HL-60 (cell line): ENCODE measurements at regions not wholly inside any gene's neighbourhood (a gene's known extent, or its start where the extent isn't known, plus 50 kb on each side); places are given as distances from the start of the nearest gene placed in this dataset.

Source experiments
- DNase-seq, 2 experiments: peaks; one replicate each; pipeline ENCODE4 v3.0.0-alpha.2; 2010 to 2020; ENCODE audit warnings: low read depth in 1 of 2, low spot score in 1 of 2
- H3K27ac ChIP-seq: fragments of 250-450 bp; sonication (Bioruptor Pico); replicated peaks from 2 replicates; pipeline ENCODE4 v1.5.1; 2020; ENCODE audit warnings: mild to moderate bottlenecking, moderate library complexity
- H3K27me3 ChIP-seq: fragments of 250-450 bp; sonication (Bioruptor Pico); 2 replicates; pipeline ENCODE4 v1.5.1; 2021; ENCODE audit warnings: mild to moderate bottlenecking, moderate library complexity; ENCODE audit not compliant: insufficient read depth, poor library complexity, severe bottlenecking
- H3K4me3 ChIP-seq: replicated peaks from 2 replicates; pipeline ENCODE4 v1.5.1; 2011; ENCODE audit warnings: mild to moderate bottlenecking, control low read depth, low read length; ENCODE audit not compliant: insufficient read depth
- CTCF ChIP-seq: IDR thresholded peaks from one replicate; pipeline ENCODE4 v1.5.1; 2011; ENCODE audit warnings: low read length, control low read depth, inconsistent platforms; ENCODE audit not compliant: insufficient read depth
- GABPA ChIP-seq: IDR thresholded peaks from 2 replicates; pipeline ENCODE4 v1.6.1; 2012; ENCODE audit warnings: low read depth
- POLR2AphosphoS5 ChIP-seq: IDR thresholded peaks from 2 replicates; pipeline ENCODE4 v1.6.1; 2012; ENCODE audit warnings: low read depth
- REST ChIP-seq: IDR thresholded peaks from 2 replicates; pipeline ENCODE4 v1.6.1; 2012; ENCODE audit warnings: low read depth; ENCODE audit not compliant: insufficient replicate concordance
- SPI1 ChIP-seq: IDR thresholded peaks from 2 replicates; pipeline ENCODE4 v1.6.1; 2012; ENCODE audit warnings: low read depth, mild to moderate bottlenecking, borderline replicate concordance

GRCh38 chr7:84912993-84913635 is 273.7 kb downstream of the SEMA3D start:
- Histone ChIP-seq H3K4me3 (no peak overlapping the region), H3K27ac (no peak overlapping the region), H3K27me3 (no peaks in the 10 kb centered on the region)
- no peak for TF ChIP-seq SPI1
- no peak for TF ChIP-seq GABPA
- no peak for TF ChIP-seq POLR2AphosphoS5
- no peak for TF ChIP-seq CTCF
- no peak for TF ChIP-seq REST
- DNase-seq = no peak

GRCh38 chr7:84912537-84912936 is 274.3 kb downstream of the SEMA3D start:
- no peak overlapping the region for H3K27ac ChIP-seq
- DNase-seq = no peak
- TF ChIP-seq POLR2AphosphoS5 (no peak), SPI1 (no peak), GABPA (no peak), REST (no peak), CTCF (no peak)
- H3K27me3 ChIP-seq = no peaks in the 10 kb centered on the region
- no peak overlapping the region for H3K4me3 ChIP-seq

GRCh38 chr7:84912018-84912417 is 274.8 kb downstream of the SEMA3D start:
- TF ChIP-seq REST (no peak), GABPA (no peak), CTCF (no peak), SPI1 (no peak), POLR2AphosphoS5 (no peak)
- no peak overlapping the region for H3K27ac ChIP-seq
- DNase-seq = no peak
- no peaks in the 10 kb centered on the region for H3K27me3 ChIP-seq
- no peak overlapping the region for H3K4me3 ChIP-seq
